NCI-H2171 treated with DMSO at 0.1 percent for 48 hours (cell line): ENCODE measurements at regions not wholly inside any gene's neighbourhood (a gene's known extent, or its start where the extent isn't known, plus 50 kb on each side); places are given as distances from the start of the nearest gene placed in this dataset.
"Not testable (repeated sequence)": the region's sequence is repeated elsewhere in the genome, so short reads cannot be mapped to it uniquely, and the experiment has no call there.

Source experiments
- DNase-seq: peaks from one replicate; lab custom pipeline; 2025; lab: John Stamatoyannopoulos, UW

GRCh38 chr2:142575561-142575960, 301.9 kb upstream of the KYNU start:
- DNase-seq = no peak

- no peak for DNase-seq
These were observed 303.1 kb upstream of the KYNU start for GRCh38 chr2:142574388-142574787.

GRCh38 chr2:142572346-142573132, 304.9 kb upstream of the KYNU start:
- no peak for DNase-seq

- DNase-seq = no peak
These were observed 305.5 kb upstream of the KYNU start for GRCh38 chr2:142571934-142572333.

GRCh38 chr2:142562900-142563299, 314.6 kb upstream of the KYNU start:
- no peak for DNase-seq

- no peak for DNase-seq
These were observed 315.8 kb upstream of the KYNU start for GRCh38 chr2:142561656-142562055.

GRCh38 chr2:142557391-142557790, 320.1 kb upstream of the KYNU start:
- no peak for DNase-seq

GRCh38 chr2:142545999-142546398, 331.5 kb upstream of the KYNU start:
- DNase-seq = not testable (repeated sequence)

- DNase-seq = no peak
These were observed 332.4 kb upstream of the KYNU start for GRCh38 chr2:142545036-142545435.

GRCh38 chr2:142544173-142544572, 333.3 kb upstream of the KYNU start:
- no peak for DNase-seq

- no peak for DNase-seq
These were observed 335.0 kb upstream of the KYNU start for GRCh38 chr2:142542431-142542910.

GRCh38 chr2:142536966-142537365, 340.5 kb upstream of the KYNU start:
- DNase-seq = no peak

GRCh38 chr2:142536492-142536891, 341.0 kb upstream of the KYNU start:
- no peak for DNase-seq

GRCh38 chr2:142535311-142535710, 342.2 kb upstream of the KYNU start:
- no peak for DNase-seq

GRCh38 chr2:142533177-142533576, 344.3 kb upstream of the KYNU start:
- DNase-seq = no peak

- DNase-seq = no peak
These were observed 346.1 kb upstream of the KYNU start for GRCh38 chr2:142531377-142531776.

- DNase-seq = no peak
These were observed 351.7 kb upstream of the KYNU start for GRCh38 chr2:142525720-142526119.

- DNase-seq = no peak
These were observed 356.0 kb upstream of the KYNU start for GRCh38 chr2:142521492-142521891.

- peak; percentile 47 for DNase-seq
These were observed 362.0 kb upstream of the KYNU start for GRCh38 chr2:142515493-142515892.

- no peak for DNase-seq
These were observed 368.1 kb upstream of the KYNU start for GRCh38 chr2:142509401-142509800.

- DNase-seq = no peak
These were observed 372.7 kb upstream of the KYNU start for GRCh38 chr2:142504754-142505153.

- no peak for DNase-seq
These were observed 371.6 kb upstream of the LRP1B start for GRCh38 chr2:142502402-142502801.

- DNase-seq = no peak
These were observed 364.3 kb upstream of the LRP1B start for GRCh38 chr2:142495141-142495540.

- DNase-seq = not testable (repeated sequence)
These were observed 358.8 kb upstream of the LRP1B start for GRCh38 chr2:142489631-142490030.
